Type B pancreatic cell (in vitro differentiated cells): ENCODE measurements at regions not wholly inside any gene's neighbourhood (a gene's known extent, or its start where the extent isn't known, plus 50 kb on each side); places are given as distances from the start of the nearest gene placed in this dataset.

Experiments used
- DNase-seq: peaks from one replicate; pipeline ENCODE4 v3.0.0; 2021; ENCODE audit warnings: mixed read lengths; ENCODE audit not compliant: unreplicated experiment; ENCODE audit errors: extremely low spot score
- H3K27ac Mint-ChIP-seq: 2 replicates; pipeline ENCODE4 v1.8.0; 2021; ENCODE audit warnings: mild to moderate bottlenecking, mixed read lengths
- H3K27me3 Mint-ChIP-seq: 2 replicates; pipeline ENCODE4 v1.8.0; 2021; ENCODE audit warnings: mixed read lengths
- H3K36me3 Mint-ChIP-seq: 2 replicates; pipeline ENCODE4 v1.8.0; 2021; ENCODE audit warnings: mixed read lengths
- H3K4me1 Mint-ChIP-seq: one replicate; pipeline ENCODE4 v1.8.0; 2021; ENCODE audit warnings: mixed read lengths; ENCODE audit not compliant: unreplicated experiment
- H3K4me3 Mint-ChIP-seq: 2 replicates; pipeline ENCODE4 v1.8.0; 2021; ENCODE audit warnings: mild to moderate bottlenecking, mixed read lengths
- H3K9me3 Mint-ChIP-seq: 2 replicates; pipeline ENCODE4 v1.8.0; 2021; ENCODE audit warnings: mixed read lengths
- CTCF ChIP-seq: fragments of 200-600 bp; sonication (generic); conservative IDR thresholded peaks from 2 replicates; pipeline ENCODE4 v1.5.0; 2021; ENCODE audit warnings: antibody characterized with exemption, mild to moderate bottlenecking

- H3K9me3 Mint-ChIP-seq, result peaks cover 15% of the 10 kb centered on the region
- H3K27ac Mint-ChIP-seq, result no peak overlapping the region
- H3K27me3 Mint-ChIP-seq, result no peaks in the 10 kb centered on the region
- no peaks in the 10 kb centered on the region for H3K36me3 Mint-ChIP-seq
- no peak for TF ChIP-seq CTCF
- H3K4me3 Mint-ChIP-seq, result no peak overlapping the region
- no peak for DNase-seq
- peaks cover 5% of the 10 kb centered on the region for H3K4me1 Mint-ChIP-seq
These were observed 291.4 kb upstream of the SLC30A5 start for GRCh38 chr5:68802430-68802829.

GRCh38 chr5:68803881-68804319, 289.9 kb upstream of the SLC30A5 start:
- H3K27ac Mint-ChIP-seq, result no peak overlapping the region
- peaks cover 5% of the 10 kb centered on the region for H3K4me1 Mint-ChIP-seq
- H3K9me3 Mint-ChIP-seq, result peaks cover 16% of the 10 kb centered on the region
- no peaks in the 10 kb centered on the region for H3K27me3 Mint-ChIP-seq
- no peak for DNase-seq
- no peaks in the 10 kb centered on the region for H3K36me3 Mint-ChIP-seq
- no peak overlapping the region for H3K4me3 Mint-ChIP-seq
- TF ChIP-seq CTCF, result no peak

- H3K27me3 Mint-ChIP-seq, result no peaks in the 10 kb centered on the region
- TF ChIP-seq CTCF, result no peak
- H3K36me3 Mint-ChIP-seq, result no peaks in the 10 kb centered on the region
- H3K9me3 Mint-ChIP-seq, result peaks cover 19% of the 10 kb centered on the region
- H3K4me1 Mint-ChIP-seq, result peaks cover 5% of the 10 kb centered on the region
- no peak for DNase-seq
- no peak overlapping the region for H3K27ac Mint-ChIP-seq
- H3K4me3 Mint-ChIP-seq, result no peak overlapping the region
These were observed 289.5 kb upstream of the SLC30A5 start for GRCh38 chr5:68804343-68804742.

- no peak for TF ChIP-seq CTCF
- Mint-ChIP-seq H3K27ac (no peak overlapping the region), H3K4me3 (no peak overlapping the region), H3K4me1 (peaks cover 5% of the 10 kb centered on the region), H3K9me3 (peaks cover 19% of the 10 kb centered on the region), H3K27me3 (no peaks in the 10 kb centered on the region), H3K36me3 (no peaks in the 10 kb centered on the region)
- DNase-seq, result no peak
These were observed 288.4 kb upstream of the SLC30A5 start for GRCh38 chr5:68805444-68805843.

- no peak overlapping the region for H3K27ac Mint-ChIP-seq
- H3K27me3 Mint-ChIP-seq, result no peaks in the 10 kb centered on the region
- no peak overlapping the region for H3K4me3 Mint-ChIP-seq
- DNase-seq, result no peak
- H3K9me3 Mint-ChIP-seq, result peaks cover 13% of the 10 kb centered on the region
- TF ChIP-seq CTCF, result no peak
- no peaks in the 10 kb centered on the region for H3K36me3 Mint-ChIP-seq
- H3K4me1 Mint-ChIP-seq, result no peaks in the 10 kb centered on the region
These were observed 276.2 kb upstream of the SLC30A5 start for GRCh38 chr5:68817632-68818031.
